NT2/D1 (cell line): ENCODE measurements at regions not wholly inside any gene's neighbourhood (a gene's known extent, or its start where the extent isn't known, plus 50 kb on each side); places are given as distances from the start of the nearest gene placed in this dataset.

Source experiments
- DNase-seq: peaks from one replicate; pipeline ENCODE4 v3.0.0-alpha.2; 2011; ENCODE audit warnings: low read depth, low spot score
- H3K27me3 ChIP-seq: 2 replicates; pipeline ENCODE4 v1.6.0; 2011; ENCODE audit warnings: mild to moderate bottlenecking; ENCODE audit not compliant: insufficient read length, insufficient read depth
- H3K36me3 ChIP-seq: 2 replicates; pipeline ENCODE4 v1.6.1; 2011; ENCODE audit warnings: mild to moderate bottlenecking, low read length, mixed read lengths; ENCODE audit not compliant: insufficient read depth, insufficient read length
- H3K4me1 ChIP-seq: 2 replicates; pipeline ENCODE4 v1.5.1; 2011; ENCODE audit not compliant: insufficient read depth, insufficient read length
- H3K4me3 ChIP-seq: 2 replicates; pipeline ENCODE4 v1.5.1; 2011; ENCODE audit warnings: low read depth; ENCODE audit not compliant: insufficient read length
- H3K9ac ChIP-seq: 2 replicates; pipeline ENCODE4 v1.6.0; 2011; ENCODE audit warnings: low read depth; ENCODE audit not compliant: insufficient read length
- H3K9me3 ChIP-seq: 2 replicates; pipeline ENCODE4 v1.5.1; 2011; ENCODE audit warnings: mild to moderate bottlenecking, low read length; ENCODE audit not compliant: insufficient read depth
- SUZ12 ChIP-seq: IDR thresholded peaks from 2 replicates; pipeline ENCODE4 v1.6.1; 2011; ENCODE audit not compliant: insufficient read length, insufficient read depth; ENCODE audit errors: extremely low read depth
- YY1 ChIP-seq: IDR thresholded peaks from 2 replicates; pipeline ENCODE4 v1.6.1; 2011; ENCODE audit not compliant: insufficient read length, insufficient read depth
- ZNF274 ChIP-seq: IDR thresholded peaks from 2 replicates; pipeline ENCODE4 v1.6.1; 2011; ENCODE audit warnings: mild to moderate bottlenecking, low read depth, low read length

DNA sequence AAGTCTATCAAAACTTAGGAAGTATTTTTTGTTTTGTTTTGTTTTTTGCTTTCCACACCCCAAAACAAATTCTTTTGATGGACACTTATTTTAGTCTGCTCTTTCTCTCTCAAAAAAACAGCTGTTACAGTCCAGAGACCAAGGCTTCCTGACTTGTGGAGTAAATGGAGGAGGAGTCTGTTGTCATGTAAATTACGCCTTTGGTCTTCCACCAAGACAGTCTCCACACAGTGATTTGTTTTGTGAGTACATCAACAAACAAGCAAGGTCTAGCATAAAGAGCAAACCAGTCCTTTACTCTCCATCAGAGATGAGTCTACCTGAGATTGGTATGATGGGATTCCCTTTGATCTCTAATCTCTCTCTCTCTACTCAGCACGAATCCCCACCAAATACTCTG, 588.0 kb upstream of the ARID1B start:
- H3K9ac ChIP-seq = no peak overlapping the region
- no peaks in the 10 kb centered on the region for H3K4me1 ChIP-seq
- no peaks in the 10 kb centered on the region for H3K9me3 ChIP-seq
- no peaks in the 10 kb centered on the region for H3K27me3 ChIP-seq
- H3K4me3 ChIP-seq = no peak overlapping the region
- no peak for DNase-seq
- H3K36me3 ChIP-seq = no peaks in the 10 kb centered on the region
- no peak for TF ChIP-seq ZNF274
- TF ChIP-seq SUZ12 = no peak
- TF ChIP-seq YY1 = no peak

DNA sequence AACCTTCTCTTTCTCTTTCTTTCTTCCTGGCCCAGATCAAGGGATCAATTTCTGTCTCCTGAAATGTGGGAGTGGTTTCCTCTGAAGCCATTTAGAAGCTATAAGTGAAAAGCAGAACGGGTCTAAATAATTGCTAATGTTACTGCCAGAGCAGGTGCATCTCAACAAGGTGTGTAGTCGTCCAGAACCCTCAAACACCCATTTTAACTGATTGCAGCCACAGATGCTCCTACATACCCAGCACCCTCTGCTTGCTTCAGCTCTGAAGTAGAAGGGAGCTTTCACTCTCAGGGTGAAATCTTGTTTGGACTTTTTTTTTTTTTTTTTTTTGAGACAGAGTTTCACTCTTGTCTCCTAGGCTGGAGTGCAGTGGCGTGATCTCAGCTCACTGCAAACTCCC, 592.1 kb upstream of the ARID1B start:
- H3K4me1 ChIP-seq = no peaks in the 10 kb centered on the region
- no peak for DNase-seq
- no peaks in the 10 kb centered on the region for H3K36me3 ChIP-seq
- H3K9ac ChIP-seq = no peak overlapping the region
- H3K9me3 ChIP-seq = no peaks in the 10 kb centered on the region
- H3K4me3 ChIP-seq = no peak overlapping the region
- H3K27me3 ChIP-seq = no peaks in the 10 kb centered on the region
- no peak for TF ChIP-seq SUZ12
- TF ChIP-seq YY1 = no peak
- no peak for TF ChIP-seq ZNF274

DNA sequence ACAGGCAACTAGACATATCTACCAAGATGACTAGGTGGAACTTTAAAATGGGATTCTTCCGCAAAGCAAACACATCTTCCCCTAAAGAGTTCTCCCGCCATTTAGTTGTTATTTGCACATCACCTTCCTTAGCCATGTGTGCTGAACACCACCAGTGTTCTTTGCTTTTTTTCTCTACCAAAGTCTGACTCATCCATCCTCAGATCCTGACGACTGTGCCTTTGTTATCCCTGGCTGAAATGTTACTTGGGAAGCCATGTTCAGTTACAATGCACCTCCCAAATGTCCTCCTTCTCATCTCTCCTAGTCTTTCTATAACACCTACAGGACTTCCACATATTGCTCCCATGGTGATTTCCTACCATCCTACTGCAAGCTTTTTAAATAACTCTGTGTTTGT, 593.5 kb upstream of the ARID1B start:
- no peaks in the 10 kb centered on the region for H3K36me3 ChIP-seq
- TF ChIP-seq ZNF274 (no peak), SUZ12 (no peak), YY1 (no peak)
- H3K9me3 ChIP-seq = no peaks in the 10 kb centered on the region
- no peak overlapping the region for H3K4me3 ChIP-seq
- no peak overlapping the region for H3K9ac ChIP-seq
- H3K27me3 ChIP-seq = no peaks in the 10 kb centered on the region
- no peak for DNase-seq
- no peaks in the 10 kb centered on the region for H3K4me1 ChIP-seq

- TF ChIP-seq ZNF274 = no peak
- no peak for TF ChIP-seq SUZ12
- no peak for TF ChIP-seq YY1
- Histone ChIP-seq H3K9me3 (no peaks in the 10 kb centered on the region), H3K4me3 (no peak overlapping the region), H3K9ac (no peak overlapping the region), H3K36me3 (no peaks in the 10 kb centered on the region), H3K4me1 (no peaks in the 10 kb centered on the region), H3K27me3 (no peaks in the 10 kb centered on the region)
- no peak for DNase-seq
These were observed 594.8 kb upstream of the ARID1B start for GRCh38 chr6:156182356-156182755.

DNA sequence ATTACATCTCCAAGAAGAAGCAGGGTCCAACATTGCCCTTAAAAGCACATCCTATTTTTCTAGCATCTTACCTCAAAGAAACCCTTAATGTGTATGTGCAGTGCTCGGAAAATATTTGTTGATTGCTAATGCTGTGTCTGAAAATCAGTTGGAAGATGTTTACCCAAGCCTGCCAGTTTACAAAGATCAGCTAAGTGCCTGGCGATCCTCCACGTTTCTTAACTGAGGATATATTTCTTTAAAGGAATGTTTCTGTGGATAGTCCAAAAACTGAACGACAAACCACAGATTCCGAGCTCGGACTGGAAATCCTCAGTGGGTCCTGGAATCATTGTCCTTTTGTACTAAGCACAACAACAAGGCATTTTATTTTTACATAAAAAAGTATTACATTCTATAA, 595.7 kb upstream of the ARID1B start:
- H3K9me3 ChIP-seq = no peaks in the 10 kb centered on the region
- H3K4me1 ChIP-seq = no peaks in the 10 kb centered on the region
- H3K36me3 ChIP-seq = no peaks in the 10 kb centered on the region
- no peak overlapping the region for H3K9ac ChIP-seq
- H3K4me3 ChIP-seq = no peak overlapping the region
- no peak for TF ChIP-seq SUZ12
- no peak for TF ChIP-seq YY1
- TF ChIP-seq ZNF274 = no peak
- DNase-seq = no peak
- no peaks in the 10 kb centered on the region for H3K27me3 ChIP-seq

GRCh38 chr6:156175971-156176421, 601.2 kb upstream of the ARID1B start:
- no peak for TF ChIP-seq YY1
- no peak for TF ChIP-seq SUZ12
- no peak for TF ChIP-seq ZNF274
- peak; percentile 66 for DNase-seq

GRCh38 chr6:156175433-156175832, 601.7 kb upstream of the ARID1B start:
- H3K4me1 ChIP-seq = no peaks in the 10 kb centered on the region
- H3K36me3 ChIP-seq = no peaks in the 10 kb centered on the region
- no peak overlapping the region for H3K9ac ChIP-seq
- H3K27me3 ChIP-seq = no peaks in the 10 kb centered on the region
- no peak for TF ChIP-seq SUZ12
- no peak for TF ChIP-seq ZNF274
- no peak for TF ChIP-seq YY1
- DNase-seq = no peak
- no peaks in the 10 kb centered on the region for H3K9me3 ChIP-seq
- H3K4me3 ChIP-seq = no peak overlapping the region

More at GRCh38 chr6:156175971-156176421, 601.2 kb upstream of the ARID1B start:
- H3K36me3 ChIP-seq = no peaks in the 10 kb centered on the region
- no peak overlapping the region for H3K4me3 ChIP-seq
- H3K9me3 ChIP-seq = no peaks in the 10 kb centered on the region
- H3K27me3 ChIP-seq = no peaks in the 10 kb centered on the region
- H3K9ac ChIP-seq = no peak overlapping the region
- H3K4me1 ChIP-seq = no peaks in the 10 kb centered on the region
